NCI-H1436 (cell line): ENCODE measurements at regions not wholly inside any gene's neighbourhood (a gene's known extent, or its start where the extent isn't known, plus 50 kb on each side); places are given as distances from the start of the nearest gene placed in this dataset.
"Not testable (repeated sequence)": the region's sequence is repeated elsewhere in the genome, so short reads cannot be mapped to it uniquely, and the experiment has no call there.

Experiments used
- DNase-seq: peaks from one replicate; lab custom pipeline; 2025; lab: John Stamatoyannopoulos, UW

- no peak for DNase-seq
Observed at GRCh38 chr6:82507112-82507511, 143.5 kb downstream of the TPBG start.

- no peak for DNase-seq
Observed at GRCh38 chr6:82511546-82511945, 147.9 kb downstream of the TPBG start.

- not testable (repeated sequence) for DNase-seq
Observed at GRCh38 chr6:82517896-82518295, 154.3 kb downstream of the TPBG start.

GRCh38 chr6:82521369-82521768 lies 157.8 kb downstream of the TPBG start:
- no peak for DNase-seq

GRCh38 chr6:82521861-82522260 lies 158.2 kb downstream of the TPBG start:
- DNase-seq, result no peak

GRCh38 chr6:82524031-82524430 lies 160.4 kb downstream of the TPBG start:
- no peak for DNase-seq

GRCh38 chr6:82525775-82526495 lies 162.3 kb downstream of the TPBG start:
- DNase-seq, result peak; percentile 6

- not testable (repeated sequence) for DNase-seq
Observed at GRCh38 chr6:82529960-82530460, 166.4 kb downstream of the TPBG start.

- no peak for DNase-seq
Observed at GRCh38 chr6:82534876-82535275, 171.3 kb downstream of the TPBG start.

GRCh38 chr6:82549480-82549879 lies 185.9 kb downstream of the TPBG start:
- not testable (repeated sequence) for DNase-seq

- DNase-seq, result not testable (repeated sequence)
Observed at GRCh38 chr6:82551311-82551710, 187.7 kb downstream of the TPBG start.

GRCh38 chr6:82551831-82552230 lies 188.2 kb downstream of the TPBG start:
- DNase-seq, result no peak

- no peak for DNase-seq
Observed at GRCh38 chr6:82553863-82554531, 190.4 kb downstream of the TPBG start.

GRCh38 chr6:82554666-82555065 lies 191.0 kb downstream of the TPBG start:
- no peak for DNase-seq

GRCh38 chr6:82555801-82556200 lies 192.2 kb downstream of the TPBG start:
- DNase-seq, result no peak

- DNase-seq, result not testable (repeated sequence)
Observed at GRCh38 chr6:82558531-82558930, 194.9 kb downstream of the TPBG start.

GRCh38 chr6:82567621-82568020 lies 204.0 kb downstream of the TPBG start:
- no peak for DNase-seq

- DNase-seq, result no peak
Observed at GRCh38 chr6:82568290-82568993, 204.8 kb downstream of the TPBG start.

GRCh38 chr6:82569022-82569421 lies 205.4 kb downstream of the TPBG start:
- no peak for DNase-seq

- DNase-seq, result peak; percentile 41
Observed at GRCh38 chr6:82570083-82570482, 206.5 kb downstream of the TPBG start.

GRCh38 chr6:82571455-82571854 lies 207.8 kb downstream of the TPBG start:
- DNase-seq, result no peak

GRCh38 chr6:82573254-82573972 lies 209.8 kb downstream of the TPBG start:
- no peak for DNase-seq
